ENCODE measurements at regions not wholly inside any gene's neighbourhood (a gene's known extent, or its start where the extent isn't known, plus 50 kb on each side); places are given as distances from the start of the nearest gene placed in this dataset.

GRCh38 chr3:177878957-177879356, 657.3 kb upstream of the KCNMB2 start:
- H3K27me3 ChIP-seq (ENCODE audit: insufficient read depth, low read length, poor library complexity, severe bottlenecking) = no peaks in the 10 kb centered on the region
- no peak overlapping the region for H3K4me2 ChIP-seq (ENCODE audit: low read depth, low read length, poor library complexity, severe bottlenecking)
- no peaks in the 10 kb centered on the region for H3F3A ChIP-seq (ENCODE audit: low read depth)
- H2AFZ ChIP-seq (ENCODE audit: low read length) = no peak overlapping the region
- H3K9me2 ChIP-seq (replicated peaks; ENCODE audit: low read depth, low read length) = no peaks in the 10 kb centered on the region
- TF ChIP-seq EZH2phosphoT487 (IDR thresholded peaks at IDR 0.05; ENCODE audit: borderline replicate concordance) = no peak
- no peak for TF ChIP-seq CTCF (conservative IDR thresholded peaks at IDR 0.05; ENCODE audit: low read length)
- no peak overlapping the region for H3K4me3 ChIP-seq (ENCODE audit: low read length, poor library complexity, severe bottlenecking)
- H3K9ac ChIP-seq (ENCODE audit: low read depth, low read length, poor library complexity, severe bottlenecking) = no peak overlapping the region
- H3K36me3 ChIP-seq (ENCODE audit: insufficient read depth, low read length) = no peaks in the 10 kb centered on the region
- H4K20me1 ChIP-seq (ENCODE audit: insufficient read depth, low read length, poor library complexity, severe bottlenecking) = no peaks in the 10 kb centered on the region
- H3K9me3 ChIP-seq (ENCODE audit: insufficient read depth, low read depth, low read length) = no peaks in the 10 kb centered on the region
- H3K4me1 ChIP-seq (ENCODE audit: insufficient read depth, low read length, poor library complexity, severe bottlenecking) = peaks cover 9% of the 10 kb centered on the region
- no peaks in the 10 kb centered on the region for H3K79me2 ChIP-seq (ENCODE audit: insufficient read depth, low read length)

- Histone ChIP-seq H2AFZ (ENCODE audit: low read length) (no peak overlapping the region), H3K79me2 (ENCODE audit: insufficient read depth, low read length) (no peaks in the 10 kb centered on the region), H3K4me2 (ENCODE audit: low read depth, low read length, poor library complexity, severe bottlenecking) (no peak overlapping the region), H4K20me1 (ENCODE audit: insufficient read depth, low read length, poor library complexity, severe bottlenecking) (no peaks in the 10 kb centered on the region), H3F3A (ENCODE audit: low read depth) (no peaks in the 10 kb centered on the region), H3K27me3 (ENCODE audit: insufficient read depth, low read length, poor library complexity, severe bottlenecking) (no peaks in the 10 kb centered on the region), H3K9me2 (replicated peaks; ENCODE audit: low read depth, low read length) (no peaks in the 10 kb centered on the region), H3K4me1 (ENCODE audit: insufficient read depth, low read length, poor library complexity, severe bottlenecking) (peaks cover 4% of the 10 kb centered on the region), H3K9ac (ENCODE audit: low read depth, low read length, poor library complexity, severe bottlenecking) (no peak overlapping the region), H3K9me3 (ENCODE audit: insufficient read depth, low read depth, low read length) (no peaks in the 10 kb centered on the region), H3K4me3 (ENCODE audit: low read length, poor library complexity, severe bottlenecking) (no peak overlapping the region), H3K36me3 (ENCODE audit: insufficient read depth, low read length) (no peaks in the 10 kb centered on the region)
- no peak for TF ChIP-seq CTCF (conservative IDR thresholded peaks at IDR 0.05; ENCODE audit: low read length)
- TF ChIP-seq EZH2phosphoT487 (IDR thresholded peaks at IDR 0.05; ENCODE audit: borderline replicate concordance) = no peak
Observed at GRCh38 chr3:177881351-177881750, 654.9 kb upstream of the KCNMB2 start.

DNA sequence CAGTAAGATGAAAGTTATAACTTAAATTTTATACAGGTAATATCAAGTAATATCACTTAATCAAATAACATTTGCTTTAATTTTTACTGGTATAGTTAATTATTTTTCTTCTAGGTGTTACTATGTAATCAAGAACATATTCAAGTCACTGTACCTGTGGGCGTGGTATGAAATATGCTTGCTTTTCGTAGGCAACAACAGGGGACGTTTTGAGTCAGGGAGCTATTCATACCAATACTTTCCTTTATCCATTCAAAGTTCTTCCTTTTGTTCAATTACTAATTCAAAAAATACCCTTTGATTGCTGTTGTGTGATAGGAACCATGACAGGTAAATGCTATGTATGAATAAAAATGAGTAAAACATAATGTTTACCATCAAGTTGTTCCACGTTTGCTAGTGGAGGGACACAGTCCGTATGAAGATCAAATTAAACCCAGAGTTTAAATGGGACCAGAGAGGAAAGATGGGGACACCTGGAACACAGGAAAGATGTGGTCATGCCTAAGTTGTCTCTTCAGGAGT, 654.0 kb upstream of the KCNMB2 start:
- Histone ChIP-seq H3K36me3 (ENCODE audit: insufficient read depth, low read length) (no peaks in the 10 kb centered on the region), H3K27me3 (ENCODE audit: insufficient read depth, low read length, poor library complexity, severe bottlenecking) (no peaks in the 10 kb centered on the region), H4K20me1 (ENCODE audit: insufficient read depth, low read length, poor library complexity, severe bottlenecking) (no peaks in the 10 kb centered on the region), H3K9ac (ENCODE audit: low read depth, low read length, poor library complexity, severe bottlenecking) (no peak overlapping the region), H3F3A (ENCODE audit: low read depth) (no peaks in the 10 kb centered on the region), H3K4me2 (ENCODE audit: low read depth, low read length, poor library complexity, severe bottlenecking) (no peak overlapping the region), H3K9me3 (ENCODE audit: insufficient read depth, low read depth, low read length) (no peaks in the 10 kb centered on the region), H3K79me2 (ENCODE audit: insufficient read depth, low read length) (no peaks in the 10 kb centered on the region), H3K9me2 (replicated peaks; ENCODE audit: low read depth, low read length) (no peaks in the 10 kb centered on the region), H3K4me1 (ENCODE audit: insufficient read depth, low read length, poor library complexity, severe bottlenecking) (peaks cover 4% of the 10 kb centered on the region), H2AFZ (ENCODE audit: low read length) (no peak overlapping the region), H3K4me3 (ENCODE audit: low read length, poor library complexity, severe bottlenecking) (no peak overlapping the region)
- TF ChIP-seq EZH2phosphoT487 (IDR thresholded peaks at IDR 0.05; ENCODE audit: borderline replicate concordance) (no peak), CTCF (conservative IDR thresholded peaks at IDR 0.05; ENCODE audit: low read length) (no peak)

All from Loucy (cell line).